ENCODE measurements at regions not wholly inside any gene's neighbourhood (a gene's known extent, or its start where the extent isn't known, plus 50 kb on each side); places are given as distances from the start of the nearest gene placed in this dataset.

- H3K27me3 ChIP-seq, result no peaks in the 10 kb centered on the region
- TF ChIP-seq CTCF (IDR thresholded peaks at IDR 0.05), result no peak
- no peak for TF ChIP-seq POLR2A (IDR thresholded peaks at IDR 0.05)
- WGBS, 2 donors, result 81 to 82% methylated on average over 2 of the region's 2 CpGs
- no peak overlapping the region for H3K27ac ChIP-seq
- H3K4me1 ChIP-seq, result no peaks in the 10 kb centered on the region
- DNase-seq, result no peak
- no peak overlapping the region for H3K4me3 ChIP-seq
- H3K9me3 ChIP-seq, result no peaks in the 10 kb centered on the region
- H3K36me3 ChIP-seq (ENCODE audit: low read depth, missing control alignments), result no peaks in the 10 kb centered on the region
- intact Hi-C loops (cut with DNase I; ENCODE audit: low total_unique reads), result no loop called here
Observed at GRCh38 chr9:82504620-82505019, 516.0 kb downstream of the SPATA31D1 start.

GRCh38 chr9:82511626-82512025 lies 523.1 kb downstream of the SPATA31D1 start:
- Histone ChIP-seq H3K27me3 (no peaks in the 10 kb centered on the region), H3K4me1 (no peaks in the 10 kb centered on the region), H3K4me3 (no peak overlapping the region), H3K9me3 (no peaks in the 10 kb centered on the region), H3K36me3 (ENCODE audit: low read depth, missing control alignments) (no peaks in the 10 kb centered on the region), H3K27ac (no peak overlapping the region)
- no peak for DNase-seq
- 78 to 83% methylated on average over 7 of the region's 7 CpGs for WGBS, 2 donors
- intact Hi-C loops (cut with DNase I; ENCODE audit: low total_unique reads), result no loop called here
- TF ChIP-seq POLR2A (IDR thresholded peaks at IDR 0.05), result no peak
- TF ChIP-seq CTCF (IDR thresholded peaks at IDR 0.05), result no peak

GRCh38 chr9:82512728-82513127 lies 524.2 kb downstream of the SPATA31D1 start:
- no peaks in the 10 kb centered on the region for H3K4me1 ChIP-seq
- no peak overlapping the region for H3K27ac ChIP-seq
- 88 to 93% methylated on average over 5 of the region's 5 CpGs for WGBS, 2 donors
- H3K4me3 ChIP-seq, result no peak overlapping the region
- H3K27me3 ChIP-seq, result no peaks in the 10 kb centered on the region
- intact Hi-C loops (cut with DNase I; ENCODE audit: low total_unique reads), result no loop called here
- H3K36me3 ChIP-seq (ENCODE audit: low read depth, missing control alignments), result no peaks in the 10 kb centered on the region
- DNase-seq, result no peak
- H3K9me3 ChIP-seq, result no peaks in the 10 kb centered on the region
- no peak for TF ChIP-seq CTCF (IDR thresholded peaks at IDR 0.05)
- no peak for TF ChIP-seq POLR2A (IDR thresholded peaks at IDR 0.05)

GRCh38 chr9:82513242-82513751 lies 524.7 kb downstream of the SPATA31D1 start:
- TF ChIP-seq CTCF (IDR thresholded peaks at IDR 0.05) (no peak), POLR2A (IDR thresholded peaks at IDR 0.05) (no peak)
- no peak overlapping the region for H3K4me3 ChIP-seq
- H3K4me1 ChIP-seq, result no peaks in the 10 kb centered on the region
- no peak overlapping the region for H3K27ac ChIP-seq
- intact Hi-C loops (cut with DNase I; ENCODE audit: low total_unique reads), result no loop called here
- DNase-seq, result no peak
- H3K9me3 ChIP-seq, result no peaks in the 10 kb centered on the region
- no peaks in the 10 kb centered on the region for H3K36me3 ChIP-seq (ENCODE audit: low read depth, missing control alignments)
- no peaks in the 10 kb centered on the region for H3K27me3 ChIP-seq
- 40 to 55% methylated on average over 5 of the region's 5 CpGs for WGBS, 2 donors

GRCh38 chr9:82513976-82514735 lies 525.6 kb downstream of the SPATA31D1 start:
- TF ChIP-seq CTCF (IDR thresholded peaks at IDR 0.05), result no peak
- no peak for TF ChIP-seq POLR2A (IDR thresholded peaks at IDR 0.05)
- 41 to 55% methylated on average over 3 of the region's 3 CpGs for WGBS, 2 donors
- no peaks in the 10 kb centered on the region for H3K27me3 ChIP-seq

More at GRCh38 chr9:82513976-82514735, 525.6 kb downstream of the SPATA31D1 start:
- Histone ChIP-seq H3K9me3 (no peaks in the 10 kb centered on the region), H3K36me3 (ENCODE audit: low read depth, missing control alignments) (no peaks in the 10 kb centered on the region), H3K4me3 (no peak overlapping the region), H3K4me1 (no peaks in the 10 kb centered on the region), H3K27ac (no peak overlapping the region)
- no peak for DNase-seq
- intact Hi-C loops (cut with DNase I; ENCODE audit: low total_unique reads), result no loop called here

Data from testis (tissue), 2 donors.